ENCODE measurements at regions not wholly inside any gene's neighbourhood (a gene's known extent, or its start where the extent isn't known, plus 50 kb on each side); places are given as distances from the start of the nearest gene placed in this dataset.

GRCh38 chr4:14165222-14165920 lies 537.8 kb upstream of the BOD1L1 start:
- peak overlapping the region; percentile 58; the same call in 1 of the 2 replicates for H3K27ac ChIP-seq (ENCODE audit: low read length)

GRCh38 chr4:14167876-14168510 lies 540.5 kb upstream of the BOD1L1 start:
- Histone ChIP-seq H3K27ac (ENCODE audit: low read length) (no peak overlapping the region), H3K9ac (ENCODE audit: low read length) (no peak overlapping the region), H3F3A (ENCODE audit: insufficient read depth, low read length) (no peaks in the 10 kb centered on the region), H3K27me3 (replicated peaks; ENCODE audit: insufficient read depth, low read length) (no peaks in the 10 kb centered on the region), H3K9me2 (replicated peaks; ENCODE audit: insufficient read depth, low read length) (no peaks in the 10 kb centered on the region), H3K9me3 (replicated peaks; ENCODE audit: insufficient read depth, low read length) (no peaks in the 10 kb centered on the region), H3K36me3 (replicated peaks; ENCODE audit: insufficient read depth, low read length) (no peaks in the 10 kb centered on the region), H2AFZ (ENCODE audit: low read length) (no peak overlapping the region), H3K4me1 (ENCODE audit: low read length) (peaks cover 26% of the 10 kb centered on the region), H3K4me2 (ENCODE audit: low read depth, low read length) (no peak overlapping the region), H3K79me2 (ENCODE audit: low read length) (no peaks in the 10 kb centered on the region), H4K20me1 (ENCODE audit: insufficient read depth, low read length) (no peaks in the 10 kb centered on the region), H3K4me3 (ENCODE audit: low read length) (no peak overlapping the region)
- DNase-seq, result no peak
- TF ChIP-seq CTCF (IDR thresholded peaks at IDR 0.05; ENCODE audit: low read length) (no peak), EZH2phosphoT487 (IDR thresholded peaks at IDR 0.05; ENCODE audit: low read length) (no peak), EZH2 (optimal IDR thresholded peaks at IDR 0.05; ENCODE audit: low read depth, low read length) (no peak)

More at GRCh38 chr4:14165222-14165920, 537.8 kb upstream of the BOD1L1 start:
- TF ChIP-seq EZH2phosphoT487 (IDR thresholded peaks at IDR 0.05; ENCODE audit: low read length) (no peak), CTCF (IDR thresholded peaks at IDR 0.05; ENCODE audit: low read length) (no peak), EZH2 (optimal IDR thresholded peaks at IDR 0.05; ENCODE audit: low read depth, low read length) (no peak)
- Histone ChIP-seq H3K4me1 (ENCODE audit: low read length) (peaks cover 26% of the 10 kb centered on the region), H3K9me2 (replicated peaks; ENCODE audit: insufficient read depth, low read length) (no peaks in the 10 kb centered on the region), H4K20me1 (ENCODE audit: insufficient read depth, low read length) (no peaks in the 10 kb centered on the region), H3K9me3 (replicated peaks; ENCODE audit: insufficient read depth, low read length) (no peaks in the 10 kb centered on the region), H2AFZ (ENCODE audit: low read length) (no peak overlapping the region), H3K9ac (ENCODE audit: low read length) (peak overlapping the region; percentile 17; the same call in 1 of the 2 replicates), H3K36me3 (replicated peaks; ENCODE audit: insufficient read depth, low read length) (no peaks in the 10 kb centered on the region), H3F3A (ENCODE audit: insufficient read depth, low read length) (no peaks in the 10 kb centered on the region), H3K27me3 (replicated peaks; ENCODE audit: insufficient read depth, low read length) (no peaks in the 10 kb centered on the region), H3K4me2 (ENCODE audit: low read depth, low read length) (peak overlapping the region; percentile 51), H3K4me3 (ENCODE audit: low read length) (no peak overlapping the region; the same call in 1 of the 2 replicates), H3K79me2 (ENCODE audit: low read length) (no peaks in the 10 kb centered on the region)
- DNase-seq, result peak; percentile 72

- no peak overlapping the region for H2AFZ ChIP-seq (ENCODE audit: low read length)
- H3K9me3 ChIP-seq (replicated peaks; ENCODE audit: insufficient read depth, low read length), result no peaks in the 10 kb centered on the region
- H3K79me2 ChIP-seq (ENCODE audit: low read length), result no peaks in the 10 kb centered on the region
- H3K4me3 ChIP-seq (ENCODE audit: low read length), result no peak overlapping the region
- TF ChIP-seq EZH2phosphoT487 (IDR thresholded peaks at IDR 0.05; ENCODE audit: low read length), result no peak
- no peak for TF ChIP-seq EZH2 (optimal IDR thresholded peaks at IDR 0.05; ENCODE audit: low read depth, low read length)
- no peak for TF ChIP-seq CTCF (IDR thresholded peaks at IDR 0.05; ENCODE audit: low read length)
- H3K9ac ChIP-seq (ENCODE audit: low read length), result no peak overlapping the region
- DNase-seq, result no peak
- H3K36me3 ChIP-seq (replicated peaks; ENCODE audit: insufficient read depth, low read length), result no peaks in the 10 kb centered on the region
- H3K9me2 ChIP-seq (replicated peaks; ENCODE audit: insufficient read depth, low read length), result no peaks in the 10 kb centered on the region
- H3K4me2 ChIP-seq (ENCODE audit: low read depth, low read length), result no peak overlapping the region
- H3F3A ChIP-seq (ENCODE audit: insufficient read depth, low read length), result no peaks in the 10 kb centered on the region
- peaks cover 22% of the 10 kb centered on the region for H3K4me1 ChIP-seq (ENCODE audit: low read length)
- H3K27me3 ChIP-seq (replicated peaks; ENCODE audit: insufficient read depth, low read length), result no peaks in the 10 kb centered on the region
- H4K20me1 ChIP-seq (ENCODE audit: insufficient read depth, low read length), result no peaks in the 10 kb centered on the region
- H3K27ac ChIP-seq (ENCODE audit: low read length), result no peak overlapping the region
Measured at GRCh38 chr4:14168919-14169318, 541.4 kb upstream of the BOD1L1 start.

Data from MM.1S (cell line).